Liver (tissue), 3 donors: ENCODE measurements at regions not wholly inside any gene's neighbourhood (a gene's known extent, or its start where the extent isn't known, plus 50 kb on each side); places are given as distances from the start of the nearest gene placed in this dataset.

Source experiments
- ATF3 ChIP-seq: IDR thresholded peaks from 2 replicates; pipeline ENCODE4 v1.6.1; 2016; ENCODE audit warnings: antibody characterized with exemption
- CTCF ChIP-seq: fragments of 150-350 bp; IDR thresholded peaks from 2 replicates; pipeline ENCODE4 v1.5.1; 2017; ENCODE audit warnings: improper control_type of control experiment, low read depth, low read length; ENCODE audit not compliant: missing input control
- EGR1 ChIP-seq, 2 donors: IDR thresholded peaks; 2 replicates each; pipeline ENCODE4 v1.6.1; 2016 to 2018; ENCODE audit warnings: antibody characterized with exemption in 2 of 2, low read depth in 2 of 2
- GABPA ChIP-seq, 2 donors: IDR thresholded peaks in 1 of 2; conservative IDR thresholded peaks in 1 of 2; 2 replicates each; pipeline ENCODE4 v1.6.1; 2016; ENCODE audit warnings: antibody characterized with exemption in 2 of 2, mild to moderate bottlenecking in 1 of 2, moderate library complexity in 1 of 2
- HNF4G ChIP-seq: IDR thresholded peaks from 2 replicates; pipeline ENCODE4 v1.6.1; 2016; ENCODE audit warnings: antibody characterized with exemption
- JUND ChIP-seq, 2 donors: IDR thresholded peaks; 2 replicates each; pipeline ENCODE4 v1.6.1; 2016; ENCODE audit warnings: antibody characterized with exemption in 2 of 2
- MAX ChIP-seq: IDR thresholded peaks from 2 replicates; pipeline ENCODE4 v1.6.1; 2016; ENCODE audit warnings: antibody characterized with exemption
- RAD21 ChIP-seq, 2 donors: IDR thresholded peaks; 2 replicates each; pipeline ENCODE4 v1.6.1; 2016; ENCODE audit warnings: antibody characterized with exemption in 2 of 2, mild to moderate bottlenecking in 2 of 2
- REST ChIP-seq: IDR thresholded peaks from 2 replicates; pipeline ENCODE4 v1.6.1; 2016; ENCODE audit warnings: antibody characterized with exemption, mild to moderate bottlenecking
- RXRA ChIP-seq, 2 donors: IDR thresholded peaks; 2 replicates each; pipeline ENCODE4 v1.6.1; 2017 to 2018; ENCODE audit warnings: antibody characterized with exemption in 2 of 2, mild to moderate bottlenecking in 1 of 2
- SP1 ChIP-seq: IDR thresholded peaks from 2 replicates; pipeline ENCODE4 v1.6.1; 2018; ENCODE audit warnings: antibody characterized with exemption, mild to moderate bottlenecking
- TAF1 ChIP-seq: conservative IDR thresholded peaks from 2 replicates; pipeline ENCODE4 v1.6.1; 2016; ENCODE audit warnings: antibody characterized with exemption, mild to moderate bottlenecking
- YY1 ChIP-seq: IDR thresholded peaks from 2 replicates; pipeline ENCODE4 v1.6.1; 2016; ENCODE audit warnings: antibody characterized with exemption, mild to moderate bottlenecking
- ZBTB33 ChIP-seq: IDR thresholded peaks from 2 replicates; pipeline ENCODE4 v1.6.1; 2016; ENCODE audit warnings: antibody characterized with exemption
- donor health status: healthy.
- donor health status: healthy.

GRCh38 chr1:96973605-96974004, 252.0 kb downstream of the PTBP2 start:
- TF ChIP-seq CTCF (no peak), ZBTB33 (no peak), TAF1 (no peak), JUND (IDR thresholded peaks at IDR 0.05) (no peak), GABPA (IDR thresholded peaks at IDR 0.05 in 1 of 2, conservative IDR thresholded peaks at IDR 0.05 in 1 of 2) (no peak), SP1 (no peak), MAX (no peak), RAD21 (IDR thresholded peaks at IDR 0.05) (no peak), EGR1 (IDR thresholded peaks at IDR 0.05; ENCODE audit: low read depth in 2 of 2) (no peak), RXRA (IDR thresholded peaks at IDR 0.05) (no peak), YY1 (no peak), REST (no peak), HNF4G (no peak), ATF3 (no peak)
